HG02678 (cell line): ENCODE measurements at regions not wholly inside any gene's neighbourhood (a gene's known extent, or its start where the extent isn't known, plus 50 kb on each side); places are given as distances from the start of the nearest gene placed in this dataset.
A peak's percentile ranks its signal among the peaks of the same experiment; 100 is the strongest.

Experiments
- ATAC-seq: cut with Tn5 transposase; IDR thresholded peaks from one replicate; pipeline ENCODE4 v1.9.1; 2021; ENCODE audit warnings: mild to moderate bottlenecking, moderate library complexity; ENCODE audit not compliant: unreplicated experiment

DNA sequence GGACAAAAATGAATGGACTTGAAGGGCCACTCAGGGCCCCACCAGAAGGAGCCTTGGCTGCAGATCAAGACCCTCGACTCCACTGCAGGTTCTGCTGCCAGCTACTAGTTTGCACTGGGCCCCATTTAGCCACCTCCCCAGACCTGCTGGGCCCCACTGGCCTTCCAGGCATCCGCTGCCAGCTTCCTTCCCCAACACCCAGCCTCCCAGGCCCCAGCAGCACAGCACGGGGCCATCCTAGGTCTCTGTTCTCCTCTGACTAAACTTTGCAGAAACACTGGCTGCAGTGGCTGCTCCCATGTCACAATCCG, 277.4 kb upstream of the KLF14 start:
- no peak for ATAC-seq

DNA sequence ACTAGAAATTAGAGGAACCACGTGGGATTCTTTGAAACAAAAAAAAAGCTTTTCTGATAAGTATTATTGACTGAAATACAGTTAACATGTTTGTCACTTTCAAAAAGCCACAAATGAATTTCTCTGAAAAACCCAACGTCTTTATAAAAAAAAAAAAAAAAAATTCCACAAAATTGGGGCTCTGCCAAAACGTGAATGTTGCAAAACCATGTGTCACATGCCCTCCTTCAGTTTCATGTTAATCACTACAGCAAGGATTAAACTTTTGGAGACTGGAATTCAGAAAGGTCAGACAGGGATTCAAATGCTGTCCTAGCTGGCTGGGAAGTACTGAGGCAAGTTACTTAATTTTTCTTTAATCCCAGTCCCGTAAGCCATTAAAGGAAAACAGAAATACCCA, 278.0 kb upstream of the KLF14 start:
- ATAC-seq, result no peak

DNA sequence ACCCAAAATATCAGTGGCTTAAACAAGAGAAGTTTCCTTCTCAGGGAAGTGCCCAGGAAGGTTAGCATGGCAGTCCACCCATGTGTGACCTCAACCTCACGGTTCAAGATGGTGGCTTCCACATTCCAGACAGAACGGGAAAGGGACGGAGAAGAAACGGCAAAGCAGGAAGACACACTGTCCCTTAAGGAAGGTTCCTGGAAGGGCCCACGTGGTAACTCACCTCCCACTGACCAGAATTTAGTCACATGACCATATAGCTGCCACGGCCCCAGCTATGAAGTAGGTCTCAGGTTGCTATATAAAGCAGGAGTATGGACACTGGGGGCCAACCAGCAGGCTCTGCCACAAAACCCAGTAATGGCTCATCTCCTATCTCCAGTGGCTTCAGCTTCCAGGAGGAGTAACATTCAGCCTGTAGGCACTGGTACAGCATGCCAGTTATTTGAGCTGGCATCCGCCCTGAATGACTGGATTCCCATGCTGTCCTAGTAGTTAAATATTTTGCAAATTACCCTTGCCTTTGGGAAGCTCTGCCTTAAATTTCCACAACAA, 278.5 kb upstream of the KLF14 start:
- ATAC-seq, result no peak

DNA sequence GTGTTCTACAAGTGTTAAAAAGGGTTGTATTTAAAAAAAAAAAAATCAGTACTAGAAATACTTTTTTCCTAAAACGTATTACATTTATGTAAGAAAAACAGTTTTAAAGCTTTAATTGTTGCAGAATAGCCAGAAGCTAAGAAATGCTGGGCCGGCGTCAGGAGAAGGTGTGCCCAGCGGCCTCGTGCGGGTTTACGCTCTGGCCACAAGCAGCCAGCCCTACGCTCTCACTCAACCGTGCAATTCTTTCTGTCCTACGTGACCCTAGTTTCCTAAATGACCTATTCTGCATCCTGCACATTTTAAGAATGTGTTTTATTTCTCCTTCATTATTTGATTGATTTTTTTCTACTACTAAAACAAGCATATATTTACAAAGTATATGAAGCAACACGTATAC, 279.7 kb upstream of the KLF14 start:
- ATAC-seq, result no peak

DNA sequence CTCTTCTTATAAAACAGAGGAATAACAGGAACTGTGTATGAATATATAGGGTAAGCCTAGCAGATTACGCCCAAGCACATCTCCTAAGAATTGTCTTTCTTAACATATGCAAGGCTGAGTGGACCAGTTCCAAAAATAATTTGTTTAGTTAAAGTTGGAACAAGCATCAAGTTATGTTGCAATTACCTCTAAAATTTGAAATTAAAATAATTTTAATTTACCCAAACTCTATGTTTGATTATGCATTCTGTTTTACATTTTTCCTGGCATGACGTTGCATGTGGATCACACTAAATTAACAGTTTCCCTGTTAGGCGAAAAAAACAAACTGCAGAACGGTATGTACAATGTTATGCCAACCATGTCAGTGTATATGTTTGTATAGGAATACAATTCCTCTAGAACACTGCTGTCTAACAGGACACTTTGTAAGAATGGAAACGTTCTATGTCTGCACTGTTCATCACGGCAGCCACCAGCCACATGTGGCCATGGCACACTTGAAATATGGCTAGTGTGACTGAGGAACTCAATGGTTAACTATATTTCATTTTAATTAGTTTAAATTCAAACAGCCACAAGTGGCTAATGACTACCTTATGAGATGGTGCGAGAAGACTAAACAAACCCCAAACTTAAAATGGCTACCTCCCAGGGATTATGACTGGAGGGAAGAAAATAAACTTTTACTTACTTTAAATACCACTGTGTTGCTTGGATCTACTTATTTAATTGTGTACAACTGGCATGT, 281.1 kb upstream of the KLF14 start:
- ATAC-seq, result no peak

DNA sequence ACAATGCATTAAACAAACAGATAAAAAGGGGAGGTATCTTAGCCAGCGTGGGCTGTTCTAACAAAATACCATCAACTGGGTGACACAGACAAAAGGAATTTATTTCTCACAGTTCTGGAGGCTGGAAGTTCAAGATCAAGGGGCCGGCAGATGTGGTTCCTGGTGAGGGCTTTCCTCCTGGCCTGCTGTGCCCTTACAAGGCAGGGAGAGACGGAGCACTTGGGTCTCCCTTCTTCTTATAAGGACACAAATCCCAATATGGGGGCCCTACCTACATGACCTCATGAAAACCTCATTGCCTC, 281.6 kb upstream of the KLF14 start:
- ATAC-seq, result no peak

DNA sequence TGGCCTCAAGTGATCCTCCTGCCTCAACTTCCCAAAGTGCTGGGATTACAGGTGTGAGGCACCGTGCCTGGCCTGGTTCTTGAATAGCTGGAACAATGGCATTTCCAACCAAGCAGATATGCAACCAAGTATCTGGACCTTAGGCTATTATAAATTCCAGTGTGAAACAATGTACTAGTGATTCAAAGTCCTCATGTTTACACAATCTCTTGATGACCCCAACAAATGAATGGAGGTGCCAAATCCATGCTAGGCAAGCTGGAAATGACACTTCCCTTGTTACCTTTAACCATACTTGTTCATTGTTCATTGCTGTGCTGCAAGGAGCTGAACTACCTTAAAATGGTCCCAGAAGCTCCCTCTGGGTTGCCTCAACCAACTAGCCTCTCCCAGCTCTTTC, 282.2 kb upstream of the KLF14 start:
- no peak for ATAC-seq

DNA sequence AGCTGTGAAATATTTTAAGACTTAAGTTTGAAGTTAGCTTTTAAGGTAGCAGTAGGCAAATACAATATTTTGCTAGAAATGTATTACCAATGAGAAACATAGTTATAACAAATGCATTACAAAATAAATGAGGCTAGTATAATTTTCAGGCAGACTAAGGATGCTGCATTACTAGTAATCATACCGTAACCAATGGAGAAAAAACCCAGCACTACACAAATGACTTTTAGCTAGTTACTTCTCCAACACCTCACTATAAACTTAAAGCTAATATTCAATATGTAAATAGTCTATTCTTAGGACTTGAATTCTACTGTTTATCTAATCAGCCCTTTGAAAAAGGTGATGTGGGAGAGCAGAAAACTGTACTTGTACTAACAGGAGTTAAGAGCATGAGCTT, 285.3 kb upstream of the KLF14 start:
- ATAC-seq, result no peak

DNA sequence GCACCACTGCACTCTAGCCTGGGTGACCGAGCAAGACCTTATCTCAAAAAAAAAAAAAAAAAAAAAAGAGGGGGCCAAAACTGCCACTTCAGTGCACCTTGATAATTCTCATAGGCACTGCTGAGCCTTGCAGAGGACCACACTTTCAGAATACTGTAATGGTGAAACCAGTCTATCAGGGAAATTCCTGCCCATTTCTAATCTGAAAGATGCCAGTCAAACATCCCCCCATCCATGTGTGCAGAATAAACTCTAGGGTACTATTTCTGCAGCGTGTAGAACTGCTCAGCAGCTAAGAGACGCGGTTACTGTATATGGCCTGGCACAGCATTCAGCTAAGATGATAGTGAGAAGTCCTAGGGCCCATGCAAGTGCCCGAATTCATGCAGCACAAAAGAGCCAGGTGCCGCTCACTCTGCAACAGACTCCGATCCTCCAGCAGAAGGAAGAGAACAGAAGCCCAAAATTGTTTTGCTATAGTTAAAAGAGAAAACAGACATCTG, 286.8 kb upstream of the KLF14 start:
- ATAC-seq, result peak; percentile 56

DNA sequence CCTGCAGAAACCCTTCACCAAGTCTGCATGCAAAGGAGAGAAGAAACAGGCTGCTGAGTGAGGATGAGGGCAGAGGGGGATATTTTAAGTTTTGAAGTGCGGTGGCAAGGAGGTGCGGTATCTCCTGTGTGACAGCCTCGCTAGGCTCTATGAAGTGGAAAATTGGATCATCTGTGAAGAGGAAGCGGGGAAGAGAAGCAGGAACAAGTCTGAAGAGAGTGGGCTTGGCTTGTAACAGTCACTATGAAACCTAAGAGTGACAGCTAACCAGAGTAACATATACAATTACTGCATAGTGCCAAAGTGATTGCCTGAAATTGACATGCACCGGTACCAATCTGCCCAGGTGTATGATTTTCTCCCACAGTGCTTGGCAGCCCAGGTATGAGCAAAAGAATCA, 287.5 kb upstream of the KLF14 start:
- peak; percentile 56 for ATAC-seq

DNA sequence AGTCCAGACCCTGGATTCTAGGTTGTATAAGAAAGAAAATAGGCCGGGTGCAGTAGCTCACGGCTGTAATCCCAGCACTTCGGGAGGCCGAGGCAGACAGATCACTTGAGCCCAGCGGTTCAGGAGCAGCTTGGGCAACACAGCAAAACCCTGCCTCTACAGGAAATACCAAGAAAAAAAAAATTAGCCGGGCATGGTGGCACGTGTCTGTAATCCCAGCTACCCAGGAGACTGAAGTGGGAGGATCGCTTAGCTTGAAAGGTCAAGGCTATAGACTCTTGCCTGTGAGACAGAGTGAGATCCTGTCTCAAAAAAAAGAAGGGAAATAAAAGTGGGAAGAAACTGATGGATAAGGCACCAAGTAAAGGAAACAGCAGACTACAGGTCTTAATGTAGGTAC, 287.9 kb upstream of the KLF14 start:
- no peak for ATAC-seq

DNA sequence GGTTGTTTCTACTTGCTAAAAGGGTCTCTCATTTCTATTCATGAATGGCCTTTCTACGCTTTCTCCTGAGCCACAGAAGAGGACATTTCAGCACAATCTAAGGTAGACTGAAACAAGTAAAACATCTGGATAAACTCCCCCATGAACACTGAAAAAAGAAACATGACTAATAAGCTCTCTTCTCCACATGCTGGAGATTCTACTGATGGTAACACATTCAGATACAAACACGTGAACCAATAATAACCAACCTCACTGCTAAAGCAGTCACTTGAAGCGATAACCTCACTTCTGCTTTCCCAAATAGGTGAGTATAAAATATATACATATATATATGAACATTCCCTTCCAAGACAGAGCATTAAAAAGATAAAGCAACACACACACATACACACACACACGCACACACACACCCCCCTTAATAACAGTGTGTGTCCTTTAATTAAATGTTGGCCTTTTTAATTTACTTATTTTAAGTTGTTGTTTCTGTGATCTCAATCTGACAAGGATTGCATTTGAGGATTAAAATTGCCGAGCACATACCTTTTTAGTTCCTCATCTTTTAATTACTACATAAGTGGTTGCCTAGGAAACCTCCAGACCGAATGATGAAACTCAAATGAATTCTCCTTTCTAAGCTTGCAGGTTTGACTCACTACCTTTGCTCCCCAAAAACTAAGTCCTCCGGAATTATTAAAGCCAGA, 292.4 kb upstream of the KLF14 start:
- ATAC-seq, result peak; percentile 38

DNA sequence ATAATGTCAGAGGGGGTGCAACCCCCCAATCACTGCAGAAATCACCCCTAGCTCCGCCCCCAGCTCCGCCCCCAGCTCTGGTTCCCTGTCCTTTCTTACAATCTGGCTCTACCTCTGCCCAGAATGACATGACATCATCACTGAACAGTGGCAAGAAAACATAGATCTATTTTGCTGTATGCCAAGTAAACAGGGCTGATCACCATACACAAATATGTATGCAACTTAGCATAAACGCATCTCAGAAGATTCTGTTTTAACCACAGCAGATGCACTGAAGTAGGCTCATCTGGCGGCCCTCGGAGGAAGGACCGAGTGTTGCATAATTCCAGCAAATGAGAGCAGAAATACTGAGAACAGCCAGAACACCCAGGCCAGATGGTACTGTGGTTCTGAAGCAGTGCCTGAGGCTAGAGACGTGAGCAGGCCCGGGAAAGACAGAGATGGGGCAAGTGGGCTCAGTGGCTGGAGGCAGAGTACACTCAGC, 293.3 kb upstream of the KLF14 start:
- ATAC-seq, result no peak

DNA sequence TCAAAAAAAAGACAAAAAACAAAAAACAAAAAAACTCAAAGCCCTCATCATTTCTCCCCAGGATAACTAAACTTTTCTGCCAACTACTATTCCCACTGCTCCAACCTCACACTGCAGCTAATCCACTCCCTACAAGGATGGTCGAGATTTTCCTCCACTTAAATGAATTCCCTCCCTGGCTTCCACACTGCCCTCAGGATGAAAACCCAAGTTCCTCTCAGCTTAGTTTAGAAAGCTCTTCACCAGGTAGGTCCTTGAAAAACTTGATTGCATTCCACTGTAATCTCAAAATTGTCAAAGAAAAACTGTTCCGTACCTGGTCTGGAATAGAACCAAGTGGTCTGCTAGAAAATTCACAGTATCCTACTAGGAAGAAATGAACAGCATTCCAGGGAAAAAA, 294.3 kb upstream of the KLF14 start:
- ATAC-seq, result no peak

DNA sequence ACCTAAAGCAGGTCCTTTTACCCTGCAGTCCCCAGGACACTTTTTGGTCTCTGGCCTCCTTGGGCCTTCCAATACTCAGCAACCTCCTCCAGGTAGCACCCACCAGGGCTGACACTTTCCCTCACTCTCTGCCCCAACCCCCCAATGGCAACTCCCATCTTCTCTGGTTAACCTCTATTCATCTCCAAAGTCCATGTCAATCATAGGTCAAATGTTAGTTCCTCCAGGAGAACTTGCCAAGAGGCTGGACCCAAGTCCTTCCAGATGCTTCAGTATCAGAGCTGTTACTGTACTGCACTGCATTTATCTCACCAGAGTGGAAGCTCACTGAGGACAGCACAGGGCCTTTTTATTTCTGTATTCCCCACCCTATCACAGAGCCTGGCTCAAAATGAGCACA, 295.0 kb upstream of the KLF14 start:
- ATAC-seq, result no peak

DNA sequence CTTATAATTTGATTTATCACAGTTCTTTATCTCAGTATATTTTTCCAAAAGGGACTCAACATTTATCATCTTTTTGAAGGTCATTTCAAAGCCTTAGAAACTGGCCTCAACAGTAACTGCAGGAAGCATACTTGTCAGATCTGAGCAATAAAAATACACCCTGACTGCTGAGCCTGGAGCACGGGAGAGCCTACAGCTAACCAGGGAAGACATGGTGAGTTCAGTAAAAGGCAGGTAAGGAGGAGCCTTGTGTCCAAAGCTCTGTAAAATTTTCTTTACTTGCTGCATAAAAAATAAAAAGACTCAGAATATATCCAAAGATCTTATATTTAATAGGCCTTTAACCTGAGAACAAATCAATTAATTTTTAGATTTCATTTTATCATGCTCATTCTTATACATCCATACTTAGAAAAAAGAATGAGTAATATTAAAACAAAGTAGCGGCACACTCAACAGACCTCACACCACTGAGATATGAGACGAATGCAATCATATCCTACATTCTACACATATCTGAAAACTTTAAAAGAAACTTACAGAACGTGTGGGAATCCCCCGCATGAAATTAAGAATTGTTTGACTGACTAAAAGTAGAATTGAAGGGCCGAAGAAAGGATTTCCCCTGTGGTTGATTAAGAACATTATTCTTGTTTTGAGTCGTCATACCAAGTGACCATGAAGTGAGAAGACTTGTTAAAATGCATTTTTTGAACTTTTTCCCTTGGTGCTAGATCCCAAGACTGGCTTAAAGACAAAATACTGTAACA, 296.4 kb upstream of the MKLN1 start:
- ATAC-seq, result peak; percentile 66

DNA sequence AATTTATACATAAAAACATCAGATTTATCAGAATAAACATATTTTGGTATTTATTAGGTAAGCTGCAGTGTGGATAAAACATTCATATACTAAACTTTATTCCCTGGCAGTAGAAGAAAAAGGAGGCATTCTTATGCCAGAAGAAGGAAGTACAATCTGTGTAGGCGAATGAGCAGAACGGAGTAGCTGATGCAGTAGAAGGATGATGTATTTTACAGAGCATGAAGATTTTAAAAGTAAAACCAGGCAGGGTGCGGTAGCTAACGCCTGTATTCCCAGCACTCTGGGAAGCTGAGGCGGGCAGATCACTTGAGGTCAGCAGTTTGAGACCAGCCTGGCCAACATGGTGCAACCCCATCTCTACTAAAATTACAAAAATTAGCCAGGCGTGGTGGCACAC, 294.9 kb upstream of the MKLN1 start:
- no peak for ATAC-seq

DNA sequence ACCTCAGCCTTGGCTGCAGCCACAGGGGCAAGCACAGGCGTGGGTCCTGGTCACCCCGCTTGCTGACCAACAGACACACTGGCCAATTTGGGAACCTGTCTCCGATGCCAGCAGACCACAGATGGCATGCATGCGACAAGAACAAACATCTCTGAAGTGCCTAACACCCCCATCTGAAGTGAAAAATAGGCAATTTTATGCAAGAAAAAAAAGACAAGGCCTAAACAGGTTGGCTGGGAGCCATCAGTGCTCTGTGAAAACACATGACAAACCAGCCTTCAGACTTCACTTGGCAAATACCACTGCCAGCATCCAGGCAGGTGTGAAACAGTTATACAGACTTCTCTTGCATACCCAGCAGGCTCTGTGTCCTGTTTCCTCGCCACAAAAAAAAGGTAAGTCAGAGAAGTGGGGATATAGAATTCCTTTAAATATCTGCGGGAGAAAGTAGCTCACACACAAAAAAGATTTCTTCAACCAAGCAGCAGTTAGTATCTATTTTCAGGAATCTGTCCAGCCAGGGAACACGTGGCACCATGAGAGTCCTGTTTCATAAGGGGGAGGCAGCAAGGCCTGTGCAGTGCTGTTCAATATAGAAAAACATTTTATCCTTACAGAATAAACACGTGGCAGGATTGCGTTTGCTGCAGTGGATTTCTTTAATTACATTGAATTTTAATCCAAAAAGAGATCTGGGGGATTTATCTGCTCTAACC, 293.4 kb upstream of the MKLN1 start:
- ATAC-seq, result no peak

DNA sequence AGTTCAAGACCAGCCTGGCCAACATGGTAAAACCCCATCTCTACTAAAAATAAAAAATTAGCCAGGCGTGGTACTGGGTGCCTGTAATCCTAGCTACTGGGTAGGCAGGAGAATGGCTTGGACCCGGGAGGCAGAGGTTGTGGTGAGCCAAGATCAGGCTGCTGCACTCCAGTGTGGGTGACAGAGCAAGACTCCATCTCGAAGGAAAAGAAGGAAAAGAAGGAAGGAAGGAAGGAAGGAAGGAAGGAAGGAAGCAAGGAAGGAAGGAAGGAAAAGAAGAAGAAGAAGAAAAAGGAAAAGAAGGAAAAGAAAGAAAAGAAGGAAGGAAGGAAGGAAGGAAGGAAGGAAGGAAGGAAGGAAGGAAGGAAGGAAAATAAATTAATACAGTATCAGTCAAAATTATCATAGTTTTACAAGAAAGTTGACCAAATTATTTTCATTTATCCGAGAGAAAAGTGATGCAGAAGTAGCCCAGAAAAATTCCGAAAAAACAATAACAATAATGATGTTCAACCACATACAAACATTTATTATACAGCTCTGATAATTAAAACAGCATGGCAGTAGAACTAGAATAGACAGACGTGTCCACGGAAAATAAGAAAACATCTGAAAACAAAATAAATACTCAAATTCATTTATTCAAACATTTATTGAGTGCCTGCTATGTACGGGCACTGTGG, 292.4 kb upstream of the MKLN1 start:
- ATAC-seq, result no peak

DNA sequence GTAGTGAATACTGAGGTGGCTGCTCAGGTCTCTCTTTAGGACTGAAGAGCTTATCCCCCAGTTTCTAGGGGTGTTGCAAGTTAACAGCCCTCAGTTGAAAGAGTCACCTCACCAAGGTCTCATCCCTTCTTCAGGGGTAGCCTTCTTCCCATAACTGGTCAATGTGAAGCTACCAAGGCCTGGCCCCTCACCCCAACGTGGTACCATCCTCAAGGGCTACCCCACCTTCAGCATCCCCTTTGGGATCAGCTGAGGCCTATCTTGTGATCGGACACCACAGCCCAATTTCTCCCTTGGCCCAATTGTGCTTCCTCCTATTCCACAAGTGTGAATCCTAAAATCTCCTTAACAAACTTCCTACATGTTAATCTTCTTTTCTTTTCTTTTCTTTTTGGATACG, 289.5 kb upstream of the MKLN1 start:
- no peak for ATAC-seq
